GM03348 (cell line): ENCODE measurements at regions not wholly inside any gene's neighbourhood (a gene's known extent, or its start where the extent isn't known, plus 50 kb on each side); places are given as distances from the start of the nearest gene placed in this dataset.
"Not testable (repeated sequence)": the region's sequence is repeated elsewhere in the genome, so short reads cannot be mapped to it uniquely, and the experiment has no call there.

Source experiments
- DNase-seq: peaks from one replicate; pipeline ENCODE4 v3.0.0; 2012; ENCODE audit warnings: low spot score

DNA sequence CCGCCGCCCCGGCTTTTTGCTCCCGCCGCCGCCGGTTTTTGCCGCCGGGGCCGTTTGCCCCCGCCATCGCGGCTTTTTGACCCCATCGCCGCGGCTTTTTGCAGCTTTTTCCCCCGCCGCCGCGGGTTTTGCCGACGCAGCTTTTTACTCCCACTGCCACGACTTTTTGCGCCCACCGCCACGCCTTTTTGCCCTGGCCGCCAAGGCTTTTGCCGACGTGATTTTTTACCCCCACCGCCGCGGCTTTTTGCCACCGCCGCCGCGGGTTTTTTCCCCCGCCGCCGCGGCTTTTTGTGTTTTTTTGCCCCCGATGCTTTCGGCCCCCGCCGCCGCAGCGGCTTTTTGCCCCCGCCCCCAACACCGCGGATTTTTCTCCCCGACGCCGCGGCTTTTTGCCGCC lies 5001.9 kb upstream of the OR11H1 start:
- DNase-seq, result not testable (repeated sequence)

DNA sequence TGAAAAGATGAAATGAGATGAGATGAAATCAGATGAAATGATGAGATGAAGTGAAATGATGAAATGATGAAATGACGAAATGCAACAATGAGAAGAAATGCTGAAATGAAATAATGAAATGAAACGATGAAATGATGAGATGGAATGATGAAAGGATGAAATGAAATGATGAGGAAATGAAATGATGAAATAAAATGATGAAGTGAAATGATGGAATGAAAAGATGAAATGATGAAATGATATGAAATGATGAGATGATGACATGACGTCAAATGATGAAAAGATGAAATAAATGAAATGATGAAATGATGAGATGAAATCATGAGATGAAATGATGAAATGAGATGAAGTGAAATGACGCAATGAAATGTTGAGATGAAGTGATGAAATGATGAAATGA lies 4996.9 kb upstream of the OR11H1 start:
- DNase-seq, result not testable (repeated sequence)

DNA sequence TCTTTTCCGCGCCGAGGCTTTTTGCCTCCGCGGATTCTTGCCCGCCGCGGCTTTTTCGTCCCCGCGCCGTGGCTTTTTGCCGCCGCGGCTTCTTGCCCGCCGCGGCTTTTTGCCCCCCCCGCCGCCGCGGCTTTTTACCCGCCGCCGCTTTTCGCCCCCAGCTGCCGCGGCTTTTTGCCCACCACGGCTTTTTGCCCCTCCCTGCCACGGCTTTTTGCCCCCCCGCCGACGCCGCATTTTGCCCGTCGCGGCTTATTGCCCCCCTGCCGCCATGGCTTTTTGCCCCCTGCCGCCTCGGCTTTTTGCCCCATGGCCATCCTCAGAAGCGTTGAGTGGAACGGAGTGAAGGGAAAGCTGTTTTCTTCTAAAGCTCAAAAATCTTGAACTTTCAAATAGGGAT lies 4955.5 kb upstream of the OR11H1 start:
- DNase-seq, result not testable (repeated sequence)

DNA sequence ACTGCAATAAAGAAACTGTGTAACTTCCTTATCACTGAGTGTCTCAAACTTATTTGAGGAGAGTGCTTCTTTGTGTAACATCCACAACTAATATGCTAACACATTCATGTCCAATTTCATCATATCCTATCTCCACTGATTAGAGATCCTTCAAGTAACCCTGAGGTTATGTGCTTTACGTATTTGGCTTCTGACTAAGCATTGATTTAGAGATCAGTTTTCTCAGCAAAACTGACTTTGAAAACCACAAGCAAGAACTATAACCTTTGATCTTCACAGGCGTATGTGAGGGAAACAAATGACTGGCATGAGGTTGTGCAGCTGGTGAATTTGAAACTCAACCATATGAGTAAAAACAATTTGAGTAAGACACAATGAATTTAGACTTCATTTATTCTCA lies 4926.9 kb upstream of the OR11H1 start:
- not testable (repeated sequence) for DNase-seq

DNA sequence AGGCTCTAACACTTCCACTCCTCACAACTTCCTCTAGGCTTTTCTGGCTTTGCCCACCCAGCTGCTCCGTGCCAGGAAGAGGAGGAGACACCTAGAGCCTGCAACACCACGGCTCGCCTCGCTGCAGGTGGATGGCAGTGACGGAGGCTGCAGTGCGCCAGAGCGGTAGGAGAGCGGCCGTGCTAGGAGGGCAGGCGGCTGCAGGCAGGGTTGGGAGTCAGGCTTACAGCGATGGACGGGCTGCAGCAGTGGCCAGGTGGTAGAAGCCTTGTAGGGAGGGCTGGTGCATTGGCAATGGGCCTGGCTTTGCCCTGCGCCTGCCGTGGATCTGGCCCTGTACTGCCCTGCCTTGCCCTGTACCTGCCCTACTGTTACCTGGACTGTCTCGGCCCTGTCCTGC lies 4896.0 kb upstream of the OR11H1 start:
- not testable (repeated sequence) for DNase-seq

DNA sequence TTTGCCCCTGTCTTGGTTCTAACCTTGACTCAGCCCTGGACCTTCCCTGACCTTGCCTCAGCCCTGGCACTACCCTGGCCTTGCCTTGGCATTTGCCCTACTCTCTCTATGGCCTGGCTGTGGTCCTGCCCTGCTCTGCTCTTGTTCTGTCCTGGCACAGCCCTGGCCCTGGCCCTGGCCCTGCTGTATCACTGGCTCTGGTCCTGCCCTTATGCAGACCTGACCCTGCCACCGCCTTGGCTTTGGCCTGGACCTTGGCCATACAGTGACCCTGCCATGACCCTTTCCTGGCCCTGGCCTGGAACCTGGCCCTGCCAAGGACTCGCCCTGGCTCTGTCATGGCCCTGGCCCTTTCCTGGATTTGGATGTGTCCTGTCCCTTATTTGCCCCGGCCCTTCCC lies 4892.7 kb upstream of the OR11H1 start:
- not testable (repeated sequence) for DNase-seq

DNA sequence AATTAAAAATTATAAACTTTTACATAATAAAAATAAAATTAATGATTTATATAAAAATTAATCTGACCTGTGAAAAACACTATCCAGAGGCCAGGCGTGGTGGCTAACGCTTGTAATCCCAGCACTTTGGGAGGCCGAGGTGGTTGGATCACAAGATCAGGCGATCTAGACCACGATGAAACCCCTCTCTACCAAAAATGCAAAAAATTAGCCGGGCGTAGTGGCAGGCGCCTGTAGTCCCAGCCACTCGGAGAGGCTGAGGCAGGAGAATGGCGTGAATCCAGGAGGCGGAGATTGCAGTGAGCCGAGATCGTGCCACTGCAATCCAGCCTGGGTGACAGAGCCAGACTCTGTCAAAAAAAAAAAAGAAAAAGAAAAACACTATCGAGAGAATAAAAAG lies 4865.2 kb upstream of the OR11H1 start:
- DNase-seq, result not testable (repeated sequence)

DNA sequence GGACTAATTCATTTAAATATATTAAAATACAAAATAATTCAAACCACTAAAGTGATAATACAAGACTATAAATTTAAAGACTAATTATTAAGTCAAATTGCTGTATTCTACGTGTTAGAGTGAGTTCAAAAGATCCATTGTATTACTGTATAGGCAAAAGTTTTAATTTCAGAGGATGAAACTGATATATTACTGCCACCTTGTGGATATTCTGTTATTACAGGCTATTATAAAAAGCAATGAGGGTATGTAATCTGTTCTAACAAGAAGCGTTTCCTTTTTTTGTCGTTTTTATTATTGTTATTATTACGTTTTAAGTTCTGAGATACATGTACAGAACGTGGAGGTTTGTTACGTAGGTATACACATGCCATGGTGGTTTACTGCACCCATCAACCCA lies 4854.9 kb upstream of the OR11H1 start:
- not testable (repeated sequence) for DNase-seq

DNA sequence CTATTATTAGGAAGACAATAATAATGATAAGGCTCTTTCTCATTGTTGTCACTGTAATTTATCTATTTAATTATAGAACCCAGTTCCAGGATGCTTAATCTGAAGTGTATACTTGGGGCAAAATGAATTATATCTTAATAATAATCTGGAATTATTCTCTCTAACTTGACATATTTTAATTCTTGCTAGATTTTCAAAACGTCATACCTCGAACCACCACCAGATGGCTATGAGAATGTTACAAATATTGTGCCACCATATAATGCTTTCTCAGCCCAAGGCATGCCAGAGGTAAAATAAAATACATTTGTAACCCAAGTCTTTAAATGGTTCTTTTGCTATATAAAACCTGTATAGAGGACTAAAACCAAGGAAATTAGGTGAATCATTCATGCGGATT lies 4849.3 kb upstream of the OR11H1 start:
- not testable (repeated sequence) for DNase-seq

DNA sequence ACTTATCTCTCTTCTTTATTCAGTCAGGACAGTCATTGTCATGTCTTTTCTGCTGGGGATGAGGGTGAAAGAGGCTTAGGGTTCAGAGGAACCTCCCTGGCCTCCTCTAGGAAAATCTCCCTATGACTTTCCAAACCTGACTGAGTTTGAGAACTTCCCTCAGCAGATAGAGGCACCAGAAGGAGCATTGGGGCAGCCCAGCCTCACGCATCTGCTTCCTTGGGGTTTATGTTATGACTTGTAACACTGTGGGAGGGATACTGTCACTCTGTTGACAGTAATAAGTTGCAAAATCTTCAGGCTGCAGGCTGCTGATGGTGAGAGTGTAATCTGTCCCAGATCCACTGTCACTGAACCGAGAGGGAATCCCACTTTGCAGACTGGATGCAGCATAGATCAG lies 4842.6 kb upstream of the OR11H1 start:
- DNase-seq, result not testable (repeated sequence)

DNA sequence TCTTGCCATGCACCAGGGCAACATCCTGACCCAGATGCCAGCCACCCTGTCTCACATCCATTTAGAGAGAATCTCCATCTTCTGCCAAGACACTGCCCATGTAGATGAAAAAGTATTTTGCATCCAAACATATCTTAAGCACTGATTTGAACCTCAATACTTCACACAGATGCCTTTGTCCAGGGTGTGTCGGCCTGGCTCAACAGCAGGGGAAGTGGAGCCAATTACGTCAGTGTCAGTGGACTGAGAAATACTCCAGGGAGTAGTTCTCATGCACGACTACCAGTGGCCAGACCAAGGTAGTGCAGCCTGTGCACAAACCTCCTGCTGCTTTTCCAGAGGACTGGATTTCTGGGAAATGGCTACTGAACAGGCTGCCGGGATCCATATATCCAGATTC lies 4840.7 kb upstream of the OR11H1 start:
- DNase-seq, result not testable (repeated sequence)

DNA sequence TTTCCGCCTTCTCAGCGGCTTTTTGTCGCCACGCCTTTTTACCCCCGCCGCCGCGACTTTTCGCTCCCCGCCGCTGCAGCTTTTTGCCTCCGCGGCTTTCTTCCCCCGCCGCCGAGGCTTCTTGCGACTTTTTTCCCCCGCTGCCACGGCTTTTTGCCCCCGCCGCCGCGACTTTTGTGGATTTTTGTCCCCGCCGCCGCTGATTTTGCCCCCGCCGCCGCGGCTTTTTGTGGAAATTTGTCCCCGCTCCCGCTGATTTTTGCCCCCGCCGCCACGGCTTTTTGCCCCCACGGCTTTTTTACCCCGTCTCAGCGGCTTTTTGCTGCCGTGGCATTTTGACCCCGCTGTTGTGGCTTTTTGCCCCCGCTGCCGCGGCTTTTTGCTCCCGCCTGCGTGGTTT lies 4829.2 kb upstream of the OR11H1 start:
- not testable (repeated sequence) for DNase-seq

DNA sequence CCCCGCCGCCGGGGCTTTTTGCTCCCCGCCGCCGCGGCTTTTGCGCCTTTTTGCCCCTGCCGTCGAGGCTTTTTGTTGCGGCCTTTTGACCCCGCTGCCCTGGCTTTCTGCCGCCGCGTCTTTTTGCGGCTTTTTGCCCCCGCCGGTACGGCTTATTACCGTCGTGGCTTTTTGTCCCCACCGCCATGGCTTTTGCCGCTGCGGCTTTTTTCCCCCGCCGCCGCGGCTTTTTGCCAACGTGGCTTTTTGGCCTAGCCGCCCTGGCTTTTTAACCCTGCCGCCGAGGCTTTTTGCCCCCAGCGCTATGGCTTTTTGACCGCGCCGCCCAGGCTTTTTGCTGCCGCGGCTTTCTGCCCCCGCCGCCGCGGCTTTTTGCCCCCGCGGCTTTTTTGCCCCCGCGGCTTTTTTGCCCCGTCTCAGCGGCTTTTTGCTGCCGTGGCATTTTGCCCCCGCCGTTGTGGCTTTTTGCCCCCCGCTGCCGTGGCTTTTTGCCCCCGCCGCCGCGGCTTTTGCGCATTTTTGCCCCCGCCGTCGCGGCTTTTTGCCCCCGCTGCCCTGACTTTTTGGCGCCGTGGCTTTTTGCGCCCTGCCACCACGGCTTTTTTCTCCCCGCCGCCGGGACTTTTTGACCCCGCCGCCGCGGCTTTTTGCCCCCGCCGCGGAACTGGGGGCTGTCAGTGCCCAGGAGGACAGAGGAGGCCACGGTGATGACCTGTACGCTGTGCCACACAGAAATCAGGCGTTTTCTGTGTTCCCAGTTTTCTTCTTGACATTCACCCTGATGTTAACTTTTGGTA lies 4828.5 kb upstream of the OR11H1 start:
- DNase-seq, result not testable (repeated sequence)

DNA sequence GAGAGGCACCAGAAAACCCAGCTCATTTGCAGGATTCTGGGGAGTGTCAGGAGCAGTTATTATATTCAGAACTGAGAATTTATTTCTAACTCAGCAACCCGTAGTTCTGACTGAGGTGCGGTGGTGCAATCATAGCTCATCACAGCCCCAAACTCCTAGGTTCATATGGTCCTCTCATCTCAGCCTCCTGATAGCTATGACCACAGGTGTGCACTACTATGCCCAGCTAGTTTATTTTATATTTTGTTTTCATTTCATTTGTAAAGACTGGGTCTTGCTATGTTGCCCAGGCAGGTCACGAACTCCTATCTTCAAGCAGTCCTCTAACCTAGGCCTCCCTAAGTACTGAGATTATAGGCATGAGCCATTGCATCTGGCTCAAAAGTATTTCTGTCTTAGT lies 4819.8 kb upstream of the OR11H1 start:
- DNase-seq, result not testable (repeated sequence)

DNA sequence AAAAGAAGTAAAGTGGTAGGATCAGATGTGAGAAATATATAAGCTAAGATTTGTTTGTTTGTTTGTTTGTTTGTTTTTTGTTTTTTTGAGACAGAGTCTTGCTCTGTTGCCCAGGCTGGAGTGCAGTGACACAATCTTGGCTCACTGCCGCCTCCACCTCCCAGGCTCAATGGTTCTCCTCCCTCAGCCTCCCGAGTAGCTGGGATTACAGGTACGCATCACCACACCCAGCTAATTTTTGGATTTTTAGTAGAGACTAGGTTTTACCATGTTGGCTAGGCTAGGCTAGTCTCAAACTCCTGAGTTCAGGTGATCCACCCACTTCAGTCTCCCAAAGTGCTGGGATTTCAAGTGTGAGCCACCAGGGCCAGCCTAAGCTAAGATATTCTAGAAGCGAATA lies 4817.1 kb upstream of the OR11H1 start:
- DNase-seq, result not testable (repeated sequence)

DNA sequence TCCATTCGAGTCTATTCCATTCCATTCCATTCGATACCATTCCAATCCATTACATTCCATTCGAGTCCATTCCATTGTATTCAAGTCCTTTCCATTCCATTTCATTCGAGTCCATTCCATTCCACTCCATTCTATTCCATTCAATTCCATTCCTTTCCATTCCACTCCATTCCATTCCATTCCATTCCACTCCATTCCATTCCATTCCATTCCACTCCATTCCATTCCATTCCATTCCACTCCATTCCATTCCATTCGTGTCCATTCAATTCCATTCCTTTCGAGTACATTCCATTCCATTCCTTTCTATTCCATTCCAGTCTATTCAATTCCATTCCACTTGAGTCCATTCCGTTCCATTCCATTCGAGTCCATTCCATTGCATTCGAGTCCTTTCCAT lies 4805.2 kb upstream of the OR11H1 start:
- DNase-seq, result not testable (repeated sequence)

DNA sequence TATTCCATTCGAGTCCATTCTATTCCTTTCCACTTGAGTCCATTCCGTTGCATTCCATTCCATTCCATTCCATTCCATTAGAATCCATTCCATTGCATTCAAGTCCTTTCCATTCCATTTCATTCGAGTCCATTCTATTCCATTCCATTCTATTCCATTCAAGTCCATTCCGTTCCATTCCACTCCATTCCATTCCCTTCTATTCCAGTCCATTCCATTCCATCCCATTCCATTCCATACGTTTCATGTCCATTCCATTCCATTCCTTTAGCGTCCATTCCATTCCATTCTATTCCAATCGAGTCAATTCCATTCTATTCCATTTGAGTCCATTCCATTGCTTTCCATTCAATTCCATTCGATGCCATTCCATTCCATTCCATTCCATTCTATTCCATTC lies 4804.0 kb upstream of the OR11H1 start:
- not testable (repeated sequence) for DNase-seq

DNA sequence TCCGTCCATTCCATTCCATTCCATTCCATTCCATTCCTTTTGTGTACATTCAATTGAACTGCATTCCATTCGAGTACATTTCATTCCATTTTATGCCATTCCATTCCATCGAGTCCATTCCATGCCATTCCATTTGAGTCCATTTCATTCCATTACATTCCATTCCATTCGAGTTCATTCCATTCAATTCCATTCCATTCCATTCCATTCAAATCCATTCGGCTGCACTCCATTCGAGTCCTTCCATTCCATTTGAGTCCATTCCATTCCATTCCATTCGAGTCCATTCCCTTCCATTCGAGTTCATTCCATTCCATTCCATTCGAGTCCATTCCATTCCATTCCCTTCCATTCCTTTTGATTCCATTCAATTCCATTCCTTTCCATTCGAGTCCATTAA lies 4800.6 kb upstream of the OR11H1 start:
- no peak for DNase-seq

DNA sequence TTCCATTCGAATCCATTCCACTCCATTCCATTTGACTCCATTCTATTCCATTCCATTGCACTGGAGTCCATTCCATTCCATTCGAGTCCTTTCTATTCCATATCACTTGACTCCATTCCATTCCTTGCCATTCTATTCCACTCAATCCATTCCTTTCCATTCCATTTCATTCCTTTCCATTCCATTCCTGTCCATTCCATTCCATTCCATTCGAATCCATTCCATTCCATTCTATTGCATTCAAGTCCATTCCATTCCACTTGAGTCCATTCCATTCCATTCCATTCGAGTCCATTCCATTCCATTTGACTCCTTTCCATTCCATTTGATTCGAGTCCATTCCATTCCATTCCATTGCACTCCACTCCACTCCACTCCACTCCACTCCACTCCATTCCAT lies 4798.0 kb upstream of the OR11H1 start:
- DNase-seq, result not testable (repeated sequence)

DNA sequence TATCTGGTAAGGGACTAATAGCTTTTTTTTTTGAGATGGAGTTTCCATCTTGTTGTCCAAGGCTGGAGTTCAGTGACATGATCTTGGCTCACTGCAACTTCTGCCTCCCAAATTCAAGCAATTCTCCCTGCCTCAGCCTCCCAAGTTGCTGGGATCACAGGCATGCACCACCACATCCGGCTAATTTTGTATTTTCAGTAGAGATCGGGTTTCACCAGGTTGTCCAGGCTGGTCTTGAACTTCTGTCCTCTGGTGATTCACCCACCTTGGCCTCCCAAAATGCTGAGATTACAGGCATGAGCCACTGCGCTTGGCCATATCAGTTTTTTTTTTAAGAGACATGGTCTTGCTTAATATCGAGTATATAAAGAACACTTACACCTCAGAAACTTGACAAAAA lies 4797.3 kb upstream of the OR11H1 start:
- not testable (repeated sequence) for DNase-seq

DNA sequence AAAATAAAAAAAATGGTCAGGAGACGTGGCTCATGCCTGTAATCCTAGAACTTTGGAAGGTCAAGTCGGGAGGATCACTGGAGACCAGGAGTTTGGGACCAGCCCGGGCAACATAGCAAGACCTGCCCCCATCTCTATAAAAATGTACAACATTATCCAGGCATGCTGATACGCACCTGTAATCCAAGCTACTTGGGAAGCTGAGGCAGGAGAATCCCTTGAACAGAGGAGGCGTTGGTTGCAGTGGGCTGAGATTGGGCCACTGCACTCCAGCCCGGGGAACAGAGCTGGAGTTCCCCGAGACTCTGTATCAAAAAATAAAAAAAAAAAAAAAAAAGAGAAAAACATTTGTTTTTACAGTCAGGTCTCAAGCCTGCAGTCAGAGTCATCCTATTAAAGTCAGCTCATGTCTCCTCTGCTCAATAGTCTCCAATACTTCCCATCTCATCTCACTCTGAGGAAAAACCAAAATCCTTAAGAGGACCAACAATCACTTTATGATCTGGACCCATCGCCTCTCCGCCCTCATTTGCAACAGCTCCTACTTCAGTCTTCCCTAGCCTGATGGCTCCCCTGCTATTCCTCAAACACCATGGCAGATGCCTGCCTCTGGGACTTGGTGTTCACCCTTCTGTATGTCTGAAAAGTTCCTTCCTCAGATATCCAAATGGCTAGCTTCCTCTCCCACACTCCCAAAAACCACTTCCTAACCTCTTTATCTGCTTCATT lies 4796.6 kb upstream of the OR11H1 start:
- DNase-seq, result not testable (repeated sequence)

DNA sequence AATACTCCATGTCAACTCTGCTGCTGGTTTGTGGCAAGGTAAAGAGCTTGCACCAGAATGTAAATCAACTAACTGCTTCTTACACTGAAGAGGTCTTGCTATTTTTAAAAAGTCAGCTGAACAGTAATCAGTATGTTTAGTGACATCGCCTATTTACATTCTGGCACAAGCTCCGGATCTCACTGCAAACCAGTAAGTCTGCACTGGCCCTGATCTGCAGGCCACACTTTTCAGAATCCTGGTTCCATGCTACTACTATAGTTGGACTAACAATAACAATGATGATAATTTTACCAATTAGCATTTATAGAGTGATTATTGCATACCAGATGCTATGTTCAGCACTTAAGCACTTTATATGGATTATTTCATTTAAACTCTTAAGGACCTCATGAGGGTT lies 4792.9 kb upstream of the OR11H1 start:
- not testable (repeated sequence) for DNase-seq

DNA sequence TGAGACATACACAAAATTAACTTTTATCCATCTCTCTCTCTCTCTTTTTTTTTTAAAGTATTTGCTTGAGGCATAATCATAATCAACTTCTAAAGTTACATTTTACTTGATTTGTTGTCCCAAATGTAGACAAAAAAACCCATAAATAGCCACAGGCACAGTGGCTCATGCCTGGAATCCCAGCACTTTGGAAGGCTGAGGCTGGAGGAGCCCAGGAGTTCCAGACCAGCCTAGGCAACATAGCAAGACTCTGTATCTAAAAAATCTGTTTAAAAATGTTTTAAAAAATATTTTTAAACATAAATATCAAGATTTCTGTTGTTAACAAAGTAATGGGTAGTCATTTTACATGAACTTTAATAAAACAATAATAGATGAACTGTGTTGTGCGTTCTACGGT lies 4791.1 kb upstream of the OR11H1 start:
- DNase-seq, result not testable (repeated sequence)
